H9 (cell line): ENCODE measurements at regions not wholly inside any gene's neighbourhood (a gene's known extent, or its start where the extent isn't known, plus 50 kb on each side); places are given as distances from the start of the nearest gene placed in this dataset.

ENCODE experiments used
- DNase-seq: peaks from one replicate; pipeline ENCODE4 v3.0.0-alpha.2; 2017
- H2AFZ ChIP-seq: one replicate; pipeline ENCODE4 v1.6.1; 2013; ENCODE audit warnings: mild to moderate bottlenecking, low read length, control low read depth, moderate library complexity
- H2AK5ac ChIP-seq: 2 replicates; pipeline ENCODE4 v1.6.1; 2013; ENCODE audit warnings: low read length, control low read depth, mixed read lengths; ENCODE audit not compliant: insufficient read length
- H2BK120ac ChIP-seq: one replicate; pipeline ENCODE4 v1.6.1; 2013; ENCODE audit warnings: low read depth, mild to moderate bottlenecking, low read length, control low read depth, inconsistent platforms; ENCODE audit not compliant: poor library complexity, severe bottlenecking
- H2BK12ac ChIP-seq: 2 replicates; pipeline ENCODE4 v1.6.1; 2013; ENCODE audit warnings: low read length, control low read depth, mixed read lengths, low read depth; ENCODE audit not compliant: insufficient read length
- H2BK15ac ChIP-seq: 2 replicates; pipeline ENCODE4 v1.6.1; 2013; ENCODE audit warnings: low read depth, low read length, control low read depth
- H2BK20ac ChIP-seq: one replicate; pipeline ENCODE4 v1.6.1; 2013; ENCODE audit warnings: low read depth, mild to moderate bottlenecking, low read length, control low read depth, inconsistent platforms; ENCODE audit not compliant: poor library complexity, severe bottlenecking
- H2BK5ac ChIP-seq: 2 replicates; pipeline ENCODE4 v1.6.1; 2013; ENCODE audit warnings: low read length, control low read depth, mixed read lengths; ENCODE audit not compliant: insufficient read length
- H3K14ac ChIP-seq: 2 replicates; pipeline ENCODE4 v1.6.1; 2013; ENCODE audit warnings: low read length, control low read depth; ENCODE audit not compliant: insufficient read depth
- H3K18ac ChIP-seq: 2 replicates; pipeline ENCODE4 v1.6.1; 2013; ENCODE audit warnings: low read depth, mild to moderate bottlenecking, mixed read lengths, low read length, control low read depth; ENCODE audit not compliant: insufficient read length
- H3K23ac ChIP-seq: 2 replicates; pipeline ENCODE4 v1.6.1; 2013; ENCODE audit warnings: low read length, control low read depth, mixed read lengths, low read depth; ENCODE audit not compliant: insufficient read length
- H3K23me2 ChIP-seq: 2 replicates; pipeline ENCODE4 v1.6.1; 2013; ENCODE audit warnings: low read depth, mild to moderate bottlenecking, mixed read lengths, low read length, control low read depth; ENCODE audit not compliant: insufficient read length, poor library complexity, severe bottlenecking
- H3K27ac ChIP-seq: 2 replicates; pipeline ENCODE4 v1.5.1; 2013; ENCODE audit warnings: low read length, control low read depth, mixed read lengths, low read depth; ENCODE audit not compliant: insufficient read length
- H3K27me3 ChIP-seq: 2 replicates; pipeline ENCODE4 v1.6.1; 2013; ENCODE audit warnings: low read length, control low read depth, inconsistent platforms; ENCODE audit not compliant: insufficient read depth
- H3K4ac ChIP-seq: 2 replicates; pipeline ENCODE4 v1.6.1; 2013; ENCODE audit warnings: low read depth, mild to moderate bottlenecking, control low read depth, inconsistent platforms, low read length, moderate library complexity
- H3K4me1 ChIP-seq: 2 replicates; pipeline ENCODE4 v1.6.1; 2013; ENCODE audit warnings: low read length, control low read depth, inconsistent platforms; ENCODE audit not compliant: insufficient read depth
- H3K4me2 ChIP-seq: 2 replicates; pipeline ENCODE4 v1.6.1; 2013; ENCODE audit warnings: low read length, control low read depth, mixed read lengths; ENCODE audit not compliant: insufficient read length, insufficient read depth
- H3K56ac ChIP-seq: 2 replicates; pipeline ENCODE4 v1.6.1; 2013; ENCODE audit warnings: low read depth, mild to moderate bottlenecking, mixed read lengths, low read length, control low read depth; ENCODE audit not compliant: insufficient read length
- H3K79me1 ChIP-seq: 2 replicates; pipeline ENCODE4 v1.6.1; 2013; ENCODE audit warnings: low read depth, mild to moderate bottlenecking, moderate library complexity, low read length, control low read depth, inconsistent platforms; ENCODE audit not compliant: insufficient read depth, poor library complexity, severe bottlenecking
- H3K79me2 ChIP-seq: 2 replicates; pipeline ENCODE4 v1.6.1; 2013; ENCODE audit warnings: low read length, control low read depth, inconsistent platforms; ENCODE audit not compliant: insufficient read depth
- H3K9ac ChIP-seq: 2 replicates; pipeline ENCODE4 v1.6.1; 2013; ENCODE audit warnings: low read length, control low read depth, mixed read lengths; ENCODE audit not compliant: insufficient read length; ENCODE audit errors: extremely low read depth
- H3K9me3 ChIP-seq: one replicate; pipeline ENCODE4 v1.6.1; 2013; ENCODE audit warnings: low read depth, low read length, inconsistent platforms; ENCODE audit not compliant: control insufficient read depth
- H3T11ph ChIP-seq: one replicate; pipeline ENCODE4 v1.6.1; 2013; ENCODE audit warnings: mild to moderate bottlenecking, low read length, control low read depth, inconsistent platforms
- H4K20me1 ChIP-seq: one replicate; pipeline ENCODE4 v1.6.1; 2013; ENCODE audit not compliant: control insufficient read depth, insufficient read length, insufficient read depth
- H4K5ac ChIP-seq: 2 replicates; pipeline ENCODE4 v1.6.1; 2013; ENCODE audit warnings: low read depth, mild to moderate bottlenecking, mixed read lengths, low read length, control low read depth; ENCODE audit not compliant: insufficient read length
- H4K8ac ChIP-seq: replicated peaks from 2 replicates; pipeline ENCODE4 v1.6.1; 2013; ENCODE audit warnings: low read length, control low read depth, mixed read lengths, low read depth; ENCODE audit not compliant: insufficient read length
- H4K91ac ChIP-seq: 2 replicates; pipeline ENCODE4 v1.6.1; 2013; ENCODE audit warnings: low read depth, mild to moderate bottlenecking, moderate library complexity, mixed read lengths, low read length, control low read depth; ENCODE audit not compliant: insufficient read length
- H3K27ac Mint-ChIP-seq, 3 experiments: 2 replicates in 2 of 3; 3 replicates in 1 of 3; pipeline ENCODE4 v1.8.0; 2020 to 2021; ENCODE audit warnings: mixed read lengths in 3 of 3, mild to moderate bottlenecking in 1 of 3, moderate library complexity in 1 of 3
- H3K27me3 Mint-ChIP-seq: 2 replicates; pipeline ENCODE4 v1.8.0; 2021; ENCODE audit warnings: low read depth, mild to moderate bottlenecking, moderate library complexity, mixed read lengths
- H3K36me3 Mint-ChIP-seq, 3 experiments: 2 replicates in 2 of 3; 3 replicates in 1 of 3; pipeline ENCODE4 v1.8.0; 2020 to 2021; ENCODE audit warnings: low read depth in 3 of 3, mixed read lengths in 3 of 3; ENCODE audit not compliant: insufficient read depth in 1 of 3
- H3K4me1 Mint-ChIP-seq, 2 experiments: 2 replicates each; pipeline ENCODE4 v1.8.0; 2020; ENCODE audit warnings: mixed read lengths in 2 of 2
- H3K4me3 Mint-ChIP-seq, 2 experiments: 2 replicates in 1 of 2; 3 replicates in 1 of 2; pipeline ENCODE4 v1.8.0; 2020 to 2021; ENCODE audit warnings: mild to moderate bottlenecking in 2 of 2, mixed read lengths in 2 of 2, moderate library complexity in 1 of 2
- H3K9me3 Mint-ChIP-seq, 2 experiments: 2 replicates in 1 of 2; 3 replicates in 1 of 2; pipeline ENCODE4 v1.8.0; 2020; ENCODE audit warnings: mild to moderate bottlenecking in 2 of 2, mixed read lengths in 2 of 2, moderate library complexity in 1 of 2
- CTCF ChIP-seq: fragments of 200-600 bp; sonication (generic); conservative IDR thresholded peaks from 3 replicates; pipeline ENCODE4 v1.8.0; 2021; ENCODE audit warnings: antibody characterized with exemption, mild to moderate bottlenecking
- WGBS: extraction: QIAGEN DNeasy Blood & Tissue Kit; methylation state at CpG from one replicate; pipeline ENCODE4 v1.1.7; 2013; ENCODE audit warnings: missing lambda C conversion rate, low lambda C conversion rate, mixed read lengths; ENCODE audit not compliant: insufficient read length; ENCODE audit errors: extremely low coverage; 5-methylcytosine and 5-hydroxymethylcytosine counted together

- Histone ChIP-seq H3K79me2 (no peaks in the 10 kb centered on the region), H3K23ac (no peak overlapping the region), H2BK5ac (no peak overlapping the region), H3K14ac (no peak overlapping the region), H2AK5ac (no peak overlapping the region), H3K9me3 (no peaks in the 10 kb centered on the region), H2BK15ac (no peak overlapping the region), H4K5ac (no peak overlapping the region), H3K56ac (no peak overlapping the region), H3K4me1 (no peaks in the 10 kb centered on the region), H3K79me1 (no peaks in the 10 kb centered on the region), H2BK20ac (no peak overlapping the region), H4K8ac (no peak overlapping the region), H2AFZ (no peak overlapping the region), H4K91ac (no peak overlapping the region), H3K9ac (no peak overlapping the region), H3K4ac (no peak overlapping the region), H3K27ac (no peak overlapping the region), H3K18ac (no peak overlapping the region), H3K23me2 (no peaks in the 10 kb centered on the region), H2BK120ac (no peak overlapping the region), H3K4me2 (no peak overlapping the region), H3K27me3 (no peaks in the 10 kb centered on the region), H2BK12ac (no peak overlapping the region), H3T11ph (no peak overlapping the region), H4K20me1 (no peaks in the 10 kb centered on the region)
- Mint-ChIP-seq H3K36me3 (no peaks in the 10 kb centered on the region), H3K4me1 (no peaks in the 10 kb centered on the region), H3K27ac (no peak overlapping the region), H3K9me3 (no peaks in the 10 kb centered on the region; a peak in 1 of 5 replicates), H3K4me3 (no peak overlapping the region), H3K27me3 (no peaks in the 10 kb centered on the region)
- no peak for DNase-seq
- WGBS = no CpG with 5 or more reads among the region's 3 CpGs
- TF ChIP-seq CTCF = no peak
These were observed 212.6 kb downstream of the MAFB start for GRCh38 chr20:40476461-40476860.
